Renal cortex interstitium (tissue), 11 donors: ENCODE measurements at regions not wholly inside any gene's neighbourhood (a gene's known extent, or its start where the extent isn't known, plus 50 kb on each side); places are given as distances from the start of the nearest gene placed in this dataset.

Experiments used
- DNase-seq, 11 donors: peaks; one replicate each; pipeline ENCODE4 v3.0.0-alpha.2; 2013; ENCODE audit warnings: low read depth in 9 of 11, low spot score in 4 of 11; ENCODE audit errors: extremely low read depth in 1 of 11

GRCh38 chr6:14728396-14729024, 517.4 kb upstream of the JARID2 start:
- no peak for DNase-seq

GRCh38 chr6:14729129-14729871, 516.6 kb upstream of the JARID2 start:
- no peak for DNase-seq

GRCh38 chr6:14730654-14731053, 515.2 kb upstream of the JARID2 start:
- DNase-seq = no peak

GRCh38 chr6:14731611-14732010, 514.3 kb upstream of the JARID2 start:
- DNase-seq = no peak

GRCh38 chr6:14732226-14732843, 513.5 kb upstream of the JARID2 start:
- DNase-seq = no peak

GRCh38 chr6:14732844-14733757, 512.8 kb upstream of the JARID2 start:
- no peak for DNase-seq

- no peak for DNase-seq
Measured at GRCh38 chr6:14734052-14734415, 511.8 kb upstream of the JARID2 start.

GRCh38 chr6:14734416-14735340, 511.2 kb upstream of the JARID2 start:
- no peak for DNase-seq

- DNase-seq = no peak
Measured at GRCh38 chr6:14735956-14736486, 509.8 kb upstream of the JARID2 start.

GRCh38 chr6:14736554-14736953, 509.3 kb upstream of the JARID2 start:
- DNase-seq = no peak

- DNase-seq = no peak
Measured at GRCh38 chr6:14738497-14738896, 507.4 kb upstream of the JARID2 start.

- DNase-seq = no peak
Measured at GRCh38 chr6:14738933-14739332, 506.9 kb upstream of the JARID2 start.

- no peak for DNase-seq
Measured at GRCh38 chr6:14739827-14740226, 506.0 kb upstream of the JARID2 start.

GRCh38 chr6:14742171-14742570, 503.7 kb upstream of the JARID2 start:
- DNase-seq = no peak

- DNase-seq = no peak
Measured at GRCh38 chr6:14742680-14743079, 503.2 kb upstream of the JARID2 start.

GRCh38 chr6:14743144-14743473, 502.8 kb upstream of the JARID2 start:
- no peak for DNase-seq

- DNase-seq = no peak
Measured at GRCh38 chr6:14743474-14744211, 502.2 kb upstream of the JARID2 start.

- DNase-seq = no peak
Measured at GRCh38 chr6:14744212-14744556, 501.7 kb upstream of the JARID2 start.
